ENCODE measurements at regions not wholly inside any gene's neighbourhood (a gene's known extent, or its start where the extent isn't known, plus 50 kb on each side); places are given as distances from the start of the nearest gene placed in this dataset.
"Not testable (repeated sequence)": the region's sequence is repeated elsewhere in the genome, so short reads cannot be mapped to it uniquely, and the experiment has no call there.

- peak; percentile 53 for ATAC-seq
Observed at GRCh38 chr4:78691971-78692821, 84.0 kb upstream of the BMP2K start.

GRCh38 chr4:78692822-78693170, 83.4 kb upstream of the BMP2K start:
- ATAC-seq: no peak

DNA sequence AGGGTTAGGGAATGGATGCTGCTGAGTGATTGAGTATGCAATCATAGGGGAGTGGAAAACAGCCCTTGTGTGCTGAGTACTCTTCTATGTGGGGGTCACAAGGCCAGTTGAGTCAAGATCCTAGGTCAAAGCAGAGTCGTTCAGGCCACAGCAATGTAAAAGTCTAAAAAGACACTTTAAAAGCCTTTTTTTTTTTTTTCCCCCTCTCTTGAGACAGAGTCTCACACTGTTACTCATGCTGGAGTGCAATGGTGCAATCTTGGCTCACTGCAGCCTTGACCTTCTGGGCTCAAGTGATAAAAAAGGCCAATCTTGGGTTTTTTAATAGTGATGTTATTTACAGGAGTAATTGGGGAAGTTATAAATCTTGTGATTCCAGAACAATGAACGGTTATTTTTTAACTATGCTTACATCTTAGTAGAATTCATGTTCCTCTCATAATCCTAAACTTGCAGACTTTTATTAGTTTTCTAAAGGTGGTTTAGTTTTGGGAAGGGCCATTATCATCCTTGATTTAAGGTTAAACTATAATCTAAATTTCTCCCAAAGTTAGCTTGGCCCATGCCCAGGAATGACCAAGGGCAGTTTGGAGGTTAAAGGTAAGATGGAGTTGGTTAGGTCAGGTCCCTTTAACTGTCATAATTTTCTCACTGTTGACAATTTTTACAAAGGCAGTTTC, 82.2 kb upstream of the BMP2K start:
- ATAC-seq: no peak

DNA sequence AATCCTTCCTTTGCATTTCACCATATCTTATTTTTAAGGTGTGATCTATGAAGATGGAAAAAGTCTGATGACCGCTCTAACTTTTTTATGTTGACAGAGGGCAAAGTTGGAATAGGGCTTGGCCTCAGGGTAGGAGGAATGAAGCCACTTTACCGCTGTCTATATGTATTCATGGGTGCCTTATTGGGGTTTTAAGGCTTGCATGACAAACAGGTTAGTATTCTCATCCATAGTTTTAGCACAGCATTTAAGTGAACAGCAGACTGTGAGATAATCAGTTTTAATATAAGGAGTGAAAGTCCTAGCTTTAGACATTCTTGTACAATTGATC, 81.7 kb upstream of the BMP2K start:
- no peak for ATAC-seq

GRCh38 chr4:78695910-78696309, 80.2 kb upstream of the BMP2K start:
- no peak for ATAC-seq

GRCh38 chr4:78703079-78703478, 73.1 kb upstream of the BMP2K start:
- ATAC-seq: no peak

- ATAC-seq: no peak
Observed at GRCh38 chr4:78704317-78704716, 71.8 kb upstream of the BMP2K start.

DNA sequence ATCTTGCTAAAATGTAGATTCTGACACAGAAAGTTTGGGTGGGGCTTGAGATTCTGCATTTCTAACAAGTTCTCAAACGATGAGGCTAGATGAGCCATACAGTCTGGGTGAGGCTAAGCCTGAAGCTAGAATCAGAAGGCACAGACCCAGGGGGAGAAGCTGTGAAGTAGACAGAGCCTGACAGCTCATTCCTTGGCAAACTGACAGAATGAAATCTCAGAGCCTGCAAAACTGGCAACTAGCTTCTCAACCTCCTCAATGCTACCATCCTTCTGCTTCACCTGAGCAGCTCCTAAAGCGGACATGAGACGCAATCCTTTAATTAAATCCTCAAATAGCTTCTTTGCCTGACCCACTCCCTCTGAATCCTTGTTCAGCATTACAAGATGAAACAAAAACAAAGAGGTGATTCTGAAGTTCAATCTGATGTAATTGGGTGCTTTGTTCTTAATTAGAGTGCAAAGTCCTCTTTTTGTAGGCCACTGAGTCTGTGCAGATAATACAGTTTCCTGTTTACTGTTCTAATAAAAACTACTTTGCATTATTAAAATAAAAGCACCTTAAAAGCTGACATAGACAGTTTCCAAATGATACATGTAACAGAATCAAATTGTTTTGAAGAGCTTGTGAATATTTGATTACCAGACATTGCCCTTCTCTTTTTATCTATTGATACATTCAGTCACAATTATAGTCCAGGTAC, 71.0 kb upstream of the BMP2K start:
- peak; percentile 94 for ATAC-seq

- no peak for ATAC-seq
Observed at GRCh38 chr4:78706302-78706701, 69.8 kb upstream of the BMP2K start.

DNA sequence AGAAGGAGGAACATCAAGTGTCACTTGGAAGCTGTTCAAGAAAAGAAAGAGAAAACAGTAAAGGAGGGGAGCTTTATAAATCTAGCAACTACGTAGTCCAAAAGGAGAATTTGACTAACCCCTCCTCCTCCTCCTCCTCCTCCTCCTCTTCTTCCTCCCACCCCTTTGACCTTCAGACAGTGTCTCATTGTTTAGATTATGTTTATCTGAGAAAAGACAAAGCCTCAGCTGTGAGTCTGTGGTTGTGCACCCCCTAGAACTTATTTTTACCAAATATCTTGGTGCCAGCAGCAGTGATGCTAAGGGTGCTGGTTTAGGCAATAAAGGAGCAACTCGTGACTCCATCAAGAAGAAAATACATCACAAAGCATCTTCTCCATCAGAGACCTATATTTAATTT, 68.9 kb upstream of the BMP2K start:
- no peak for ATAC-seq

GRCh38 chr4:78707793-78708192, 68.4 kb upstream of the BMP2K start:
- no peak for ATAC-seq

DNA sequence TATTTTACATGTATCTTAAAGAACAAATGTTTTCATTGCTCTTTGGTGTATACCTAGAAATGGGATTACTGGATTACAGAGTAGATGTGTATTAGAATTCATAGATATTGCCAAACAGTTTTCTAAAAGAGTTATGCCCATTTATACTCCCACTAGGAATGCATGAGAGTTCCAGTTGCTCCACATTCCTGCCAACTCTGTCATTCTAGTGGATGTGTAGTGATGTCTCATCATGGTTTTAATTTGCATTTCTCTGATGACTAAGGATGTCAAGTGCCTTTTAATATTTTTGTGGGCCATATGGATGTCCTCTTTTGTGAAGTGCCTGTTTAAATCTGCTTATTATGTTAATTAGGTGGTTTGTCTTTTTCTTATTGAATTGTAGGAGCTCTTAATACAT, 65.6 kb upstream of the BMP2K start:
- ATAC-seq: peak; percentile 98

GRCh38 chr4:78711676-78712075, 64.5 kb upstream of the BMP2K start:
- ATAC-seq: no peak

- not testable (repeated sequence) for ATAC-seq
Observed at GRCh38 chr4:78714598-78714997, 61.6 kb upstream of the BMP2K start.

- not testable (repeated sequence) for ATAC-seq
Observed at GRCh38 chr4:78715372-78715771, 60.8 kb upstream of the BMP2K start.

- not testable (repeated sequence) for ATAC-seq
Observed at GRCh38 chr4:78717712-78718111, 58.4 kb upstream of the BMP2K start.

DNA sequence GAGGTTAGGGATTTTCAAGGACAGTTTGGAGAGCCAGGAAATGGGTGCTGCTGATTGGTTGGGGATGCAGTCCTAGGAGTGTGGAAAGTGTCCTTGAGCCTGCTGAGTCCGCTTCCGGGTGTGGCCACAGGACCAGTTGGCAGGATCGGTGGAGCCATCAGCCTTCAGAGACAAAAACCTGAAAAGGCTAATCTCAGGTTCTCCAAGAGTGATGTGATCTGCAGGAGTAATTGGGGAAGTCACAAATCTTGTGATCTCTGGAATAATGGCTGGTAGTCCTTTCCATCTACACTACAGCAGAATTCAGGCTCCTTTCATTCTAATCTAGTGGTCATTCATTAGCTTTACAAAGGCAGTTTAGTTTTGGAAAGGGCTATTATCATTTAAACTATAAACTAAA, 55.9 kb upstream of the BMP2K start:
- ATAC-seq: no peak

GRCh38 chr4:78720994-78721677, 55.0 kb upstream of the BMP2K start:
- peak; percentile 28 for ATAC-seq

DNA sequence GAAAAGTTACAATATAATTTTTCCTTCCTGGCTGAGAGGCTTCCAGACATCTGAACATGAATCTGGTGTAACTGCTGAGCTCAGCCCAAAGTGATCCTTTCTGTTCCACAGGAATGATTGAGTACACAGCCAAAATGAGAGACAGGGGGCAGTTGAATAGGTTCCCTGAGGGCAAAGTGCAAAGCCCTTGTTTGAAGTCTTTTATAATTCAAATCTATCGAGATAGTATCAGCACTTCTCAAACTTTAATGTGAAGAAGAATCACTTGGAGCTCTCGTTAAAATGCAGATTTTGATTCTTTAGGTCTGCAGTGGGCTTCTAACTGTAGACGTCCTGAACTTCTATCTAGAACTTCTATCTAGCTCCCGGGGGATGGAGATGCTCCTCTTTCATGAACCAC, 54.4 kb upstream of the BMP2K start:
- ATAC-seq: no peak

- no peak for ATAC-seq
Observed at GRCh38 chr4:78722320-78722719, 53.8 kb upstream of the BMP2K start.

DNA sequence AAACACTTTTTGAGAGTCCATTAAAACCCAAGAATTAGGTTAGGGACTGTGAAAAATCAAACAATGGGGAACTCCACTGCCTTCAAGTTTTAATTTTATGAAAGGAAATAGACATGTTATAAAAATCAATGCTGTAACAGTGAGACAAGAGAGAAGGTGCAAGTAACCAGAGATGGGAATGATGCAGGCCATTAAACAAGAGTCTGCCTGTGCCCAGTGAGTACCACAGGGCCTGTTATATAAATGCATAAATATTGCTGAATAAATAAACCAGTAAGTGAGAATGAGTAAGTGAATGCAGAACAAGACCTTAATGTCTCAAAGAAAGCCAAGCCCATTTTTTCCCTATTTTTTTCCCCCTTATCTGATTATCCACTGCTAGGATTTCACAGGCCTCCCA, 53.3 kb upstream of the BMP2K start:
- no peak for ATAC-seq
